Testis (tissue), 2 donors: ENCODE measurements at regions not wholly inside any gene's neighbourhood (a gene's known extent, or its start where the extent isn't known, plus 50 kb on each side); places are given as distances from the start of the nearest gene placed in this dataset.
"Not testable (repeated sequence)": the region's sequence is repeated elsewhere in the genome, so short reads cannot be mapped to it uniquely, and the experiment has no call there.

ENCODE experiments used
- DNase-seq: peaks from one replicate; pipeline ENCODE4 v3.0.0-alpha.2; 2019
- H3K27ac ChIP-seq, 2 donors: fragments of 200-600 bp; sonication (generic); one replicate each; pipeline ENCODE4 v1.5.1; 2019
- H3K27me3 ChIP-seq: fragments of 200-600 bp; sonication (generic); one replicate; pipeline ENCODE4 v1.5.1; 2019
- H3K36me3 ChIP-seq: fragments of 200-600 bp; sonication (generic); one replicate; pipeline ENCODE4 v1.5.1; 2017; ENCODE audit warnings: low read depth; ENCODE audit errors: missing control alignments
- H3K4me1 ChIP-seq: fragments of 200-600 bp; sonication (generic); one replicate; pipeline ENCODE4 v1.5.1; 2019
- H3K4me3 ChIP-seq, 2 donors: fragments of 200-600 bp; sonication (generic); one replicate each; pipeline ENCODE4 v1.5.1; 2017 to 2019
- H3K9me3 ChIP-seq: fragments of 200-600 bp; sonication (generic); one replicate; pipeline ENCODE4 v1.5.1; 2017
- CTCF ChIP-seq, 3 experiments: fragments of 450-650 bp in 2 of 3; fragments of 200-600 bp in 1 of 3; sonication (generic) in 1 of 3; IDR thresholded peaks; one replicate each; pipeline ENCODE4 v1.5.1; 2016 to 2019; ENCODE audit warnings: antibody characterized with exemption in 3 of 3, mild to moderate bottlenecking in 2 of 3, moderate library complexity in 1 of 3
- POLR2A ChIP-seq: fragments of 450-650 bp; IDR thresholded peaks from one replicate; pipeline ENCODE4 v1.6.1; 2017; ENCODE audit warnings: antibody characterized with exemption, mild to moderate bottlenecking, moderate library complexity
- WGBS, 2 donors: methylation state at CpG; one replicate each; pipeline ENCODE4 v1.1.5; 2018; 5-methylcytosine and 5-hydroxymethylcytosine counted together
- intact Hi-C: fragments of 100-400 bp; cut with DNase I; formaldehyde crosslinking; loops from one replicate; pipeline ENCODE4 v1.15.1; 2023; ENCODE audit warnings: low total_unique reads

- H3K4me1 ChIP-seq, H3K36me3 ChIP-seq, H3K27me3 ChIP-seq, H3K9me3 ChIP-seq, H3K27ac ChIP-seq, H3K4me3 ChIP-seq, DNase-seq, intact Hi-C loops: not testable (repeated sequence)
- 65% methylated on average over 30 of the region's 30 CpGs; no CpG with 5 or more reads in 1 of the 2 donors for WGBS, 2 donors
Measured at GRCh38 chr20:5452691-5453090, 135.9 kb upstream of the PROKR2 start.

- intact Hi-C loops, DNase-seq, H3K4me1 ChIP-seq, H3K27ac ChIP-seq, H3K27me3 ChIP-seq, H3K4me3 ChIP-seq, H3K36me3 ChIP-seq, H3K9me3 ChIP-seq: not testable (repeated sequence)
- 64 to 80% methylated on average over 12 to 24 of the region's 26 CpGs for WGBS, 2 donors
Measured at GRCh38 chr20:5452286-5452685, 135.5 kb upstream of the PROKR2 start.

DNA sequence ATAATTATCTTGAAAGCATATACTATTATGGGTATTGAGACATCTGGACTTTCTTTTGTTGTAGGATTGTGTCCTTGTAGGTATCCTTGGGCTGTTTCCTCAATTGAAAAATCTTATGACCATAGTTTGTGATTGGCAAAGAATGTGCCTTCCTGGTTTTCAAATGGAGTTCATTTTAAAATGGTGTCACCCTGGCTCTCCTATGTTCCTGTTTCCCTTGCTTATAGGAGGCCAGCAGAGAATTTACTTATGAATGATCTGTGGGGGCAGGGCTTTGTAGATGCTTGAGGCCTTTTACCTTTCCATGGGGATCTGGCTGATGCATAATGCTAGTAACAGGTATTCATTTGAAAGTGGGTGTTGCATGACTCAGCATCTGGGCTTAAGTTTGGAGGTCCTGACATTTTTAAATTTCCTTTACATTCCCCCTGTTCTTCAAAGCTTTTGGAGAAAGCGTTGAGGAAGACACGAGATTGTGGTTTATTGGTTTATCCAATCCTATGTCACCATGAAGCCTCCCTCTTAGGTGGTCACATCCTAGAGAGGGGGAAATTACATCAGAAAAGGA is 135.0 kb upstream of the PROKR2 start:
- no peak for DNase-seq
- Histone ChIP-seq H3K9me3 (no peaks in the 10 kb centered on the region), H3K4me3 (no peak overlapping the region), H3K36me3 (no peaks in the 10 kb centered on the region), H3K27me3 (no peaks in the 10 kb centered on the region), H3K4me1 (no peaks in the 10 kb centered on the region), H3K27ac (no peak overlapping the region)
- 62 to 79% methylated on average over 2 of the region's 2 CpGs for WGBS, 2 donors
- TF ChIP-seq CTCF (IDR thresholded peaks at IDR 0.05) (no peak), POLR2A (no peak)
- intact Hi-C loops, result no loop called here

GRCh38 chr20:5448449-5449118 is 131.8 kb upstream of the PROKR2 start:
- Histone ChIP-seq H3K4me1 (no peaks in the 10 kb centered on the region), H3K27me3 (no peaks in the 10 kb centered on the region), H3K4me3 (no peak overlapping the region), H3K27ac (no peak overlapping the region), H3K36me3 (no peaks in the 10 kb centered on the region), H3K9me3 (no peaks in the 10 kb centered on the region)
- intact Hi-C loops, result no loop called here
- TF ChIP-seq POLR2A, result no peak
- TF ChIP-seq CTCF (IDR thresholded peaks at IDR 0.05), result peak in 2 of 3 experiments; percentile 54 to 74
- WGBS, 2 donors, result 11 to 15% methylated on average over 10 of the region's 10 CpGs
- DNase-seq, result peak; percentile 77

GRCh38 chr20:5447188-5447587 is 130.4 kb upstream of the PROKR2 start:
- H3K4me1 ChIP-seq, result no peaks in the 10 kb centered on the region
- TF ChIP-seq POLR2A (no peak), CTCF (IDR thresholded peaks at IDR 0.05) (no peak)
- intact Hi-C loops, result no loop called here
- H3K27ac ChIP-seq, result no peak overlapping the region
- no peaks in the 10 kb centered on the region for H3K9me3 ChIP-seq
- DNase-seq, result no peak
- H3K36me3 ChIP-seq, result no peaks in the 10 kb centered on the region
- WGBS, 2 donors, result 65 to 68% methylated on average over 5 of the region's 5 CpGs
- no peaks in the 10 kb centered on the region for H3K27me3 ChIP-seq
- H3K4me3 ChIP-seq, result no peak overlapping the region

- no peaks in the 10 kb centered on the region for H3K36me3 ChIP-seq
Measured at GRCh38 chr20:5445611-5446010, 128.9 kb upstream of the PROKR2 start.

More at GRCh38 chr20:5445611-5446010, 128.9 kb upstream of the PROKR2 start:
- H3K27ac ChIP-seq, result no peak overlapping the region
- DNase-seq, result no peak
- WGBS, 2 donors, result 72 to 86% methylated on average over 6 of the region's 6 CpGs
- H3K9me3 ChIP-seq, result no peaks in the 10 kb centered on the region
- H3K4me3 ChIP-seq, result no peak overlapping the region
- H3K4me1 ChIP-seq, result no peaks in the 10 kb centered on the region
- TF ChIP-seq POLR2A (no peak), CTCF (IDR thresholded peaks at IDR 0.05) (no peak)
- intact Hi-C loops, result no loop called here
- no peaks in the 10 kb centered on the region for H3K27me3 ChIP-seq
